GM12874 (cell line): ENCODE measurements at regions not wholly inside any gene's neighbourhood (a gene's known extent, or its start where the extent isn't known, plus 50 kb on each side); places are given as distances from the start of the nearest gene placed in this dataset.

Experiments
- TF ChIP-seq, protein P1 (sequence below): IDR thresholded peaks from 2 replicates; pipeline ENCODE4 v1.5.1; 2011; ENCODE audit warnings: low read depth, mild to moderate bottlenecking, control low read depth, low read length, moderate library complexity; ENCODE audit not compliant: insufficient read depth

GRCh38 chr17:74059479-74060240 lies 143.8 kb upstream of the RPL38 start:
- TF ChIP-seq, protein P1, sequence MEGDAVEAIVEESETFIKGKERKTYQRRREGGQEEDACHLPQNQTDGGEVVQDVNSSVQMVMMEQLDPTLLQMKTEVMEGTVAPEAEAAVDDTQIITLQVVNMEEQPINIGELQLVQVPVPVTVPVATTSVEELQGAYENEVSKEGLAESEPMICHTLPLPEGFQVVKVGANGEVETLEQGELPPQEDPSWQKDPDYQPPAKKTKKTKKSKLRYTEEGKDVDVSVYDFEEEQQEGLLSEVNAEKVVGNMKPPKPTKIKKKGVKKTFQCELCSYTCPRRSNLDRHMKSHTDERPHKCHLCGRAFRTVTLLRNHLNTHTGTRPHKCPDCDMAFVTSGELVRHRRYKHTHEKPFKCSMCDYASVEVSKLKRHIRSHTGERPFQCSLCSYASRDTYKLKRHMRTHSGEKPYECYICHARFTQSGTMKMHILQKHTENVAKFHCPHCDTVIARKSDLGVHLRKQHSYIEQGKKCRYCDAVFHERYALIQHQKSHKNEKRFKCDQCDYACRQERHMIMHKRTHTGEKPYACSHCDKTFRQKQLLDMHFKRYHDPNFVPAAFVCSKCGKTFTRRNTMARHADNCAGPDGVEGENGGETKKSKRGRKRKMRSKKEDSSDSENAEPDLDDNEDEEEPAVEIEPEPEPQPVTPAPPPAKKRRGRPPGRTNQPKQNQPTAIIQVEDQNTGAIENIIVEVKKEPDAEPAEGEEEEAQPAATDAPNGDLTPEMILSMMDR, result no peak

- TF ChIP-seq, protein P1, result no peak
These were observed 141.7 kb upstream of the RPL38 start for GRCh38 chr17:74061758-74062157.

DNA sequence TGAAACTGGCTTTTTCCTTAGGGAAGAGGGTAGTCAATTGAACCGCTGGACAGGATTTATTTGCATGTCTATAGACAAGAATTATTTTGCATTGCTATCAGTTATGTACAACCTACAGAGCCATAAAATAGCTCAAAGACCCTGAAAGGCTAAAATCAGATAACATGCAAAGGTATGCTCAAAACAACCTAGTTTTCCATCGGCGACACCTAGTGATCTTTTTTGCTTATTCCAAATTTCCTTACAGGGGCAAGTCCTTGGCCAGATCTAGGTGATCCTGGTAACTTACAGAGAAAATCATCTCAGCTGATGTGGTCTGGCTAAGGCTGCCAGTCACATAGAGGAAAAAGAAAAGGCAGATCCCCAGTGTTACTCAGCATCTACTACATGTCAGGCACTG lies 141.2 kb upstream of the RPL38 start:
- TF ChIP-seq, protein P1, result no peak

GRCh38 chr17:74063439-74063838 lies 140.0 kb upstream of the RPL38 start:
- TF ChIP-seq, protein P1, result no peak

GRCh38 chr17:74070374-74070773 lies 133.1 kb upstream of the RPL38 start:
- TF ChIP-seq, protein P1, result no peak

DNA sequence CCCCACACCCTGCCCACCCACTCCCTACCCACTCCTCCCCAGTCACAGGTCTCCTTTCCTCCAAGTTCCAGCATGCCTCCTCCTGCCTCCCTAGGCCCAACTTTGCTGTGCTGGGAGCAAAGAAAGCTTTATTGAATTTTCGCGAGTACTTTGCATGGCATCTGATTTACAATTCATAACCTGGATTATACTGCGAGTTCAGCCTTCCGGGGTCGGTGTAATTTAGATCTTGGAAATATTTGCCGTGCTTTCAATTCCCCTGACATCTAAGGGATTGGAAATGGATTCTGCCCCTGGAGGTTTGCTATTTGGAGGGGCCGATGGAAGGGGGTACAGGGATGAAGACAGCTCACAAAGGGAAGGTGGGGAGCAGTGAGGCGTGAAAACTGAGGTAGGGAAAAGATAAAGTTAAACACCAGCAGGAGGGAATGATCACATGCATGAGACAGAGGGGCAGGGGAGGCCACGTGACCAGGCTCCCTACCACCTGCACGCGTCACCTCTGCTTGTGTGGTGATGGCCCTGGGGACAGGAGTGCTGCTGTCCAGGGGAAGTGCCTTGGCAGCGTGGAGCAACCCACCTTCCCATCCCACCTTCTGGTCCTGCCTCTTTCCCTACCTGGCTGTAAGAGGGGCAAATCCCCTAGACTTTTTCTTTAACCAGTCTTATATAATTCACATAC lies 132.3 kb upstream of the RPL38 start:
- TF ChIP-seq, protein P1, result no peak

DNA sequence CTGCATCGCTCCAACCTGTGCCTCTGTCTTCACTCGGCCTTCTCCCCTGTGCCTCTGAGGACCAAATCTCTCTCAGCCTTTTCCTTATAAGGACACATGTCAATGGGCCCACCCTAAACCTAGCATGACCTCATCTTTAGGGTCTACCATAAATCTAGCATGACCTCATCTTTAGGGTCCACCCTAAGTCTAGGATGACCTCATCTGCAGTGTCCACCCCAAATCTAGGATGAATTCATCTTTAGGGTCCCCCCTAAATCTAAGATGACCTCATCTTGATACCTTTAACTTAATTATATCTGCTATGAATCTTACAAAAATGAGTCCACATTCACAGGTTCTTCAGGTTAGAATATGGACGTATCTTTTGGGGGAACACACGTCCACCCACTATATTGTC lies 131.1 kb upstream of the RPL38 start:
- TF ChIP-seq, protein P1, result no peak
